Stimulated activated naive CD4-positive, alpha-beta T cell treated with Interleukin-2 at 50 U/mL for 16 hours (primary cell): ENCODE measurements at regions not wholly inside any gene's neighbourhood (a gene's known extent, or its start where the extent isn't known, plus 50 kb on each side); places are given as distances from the start of the nearest gene placed in this dataset.

Experiments
- DNase-seq: peaks from one replicate; lab custom pipeline; 2025; lab: John Stamatoyannopoulos, UW

DNA sequence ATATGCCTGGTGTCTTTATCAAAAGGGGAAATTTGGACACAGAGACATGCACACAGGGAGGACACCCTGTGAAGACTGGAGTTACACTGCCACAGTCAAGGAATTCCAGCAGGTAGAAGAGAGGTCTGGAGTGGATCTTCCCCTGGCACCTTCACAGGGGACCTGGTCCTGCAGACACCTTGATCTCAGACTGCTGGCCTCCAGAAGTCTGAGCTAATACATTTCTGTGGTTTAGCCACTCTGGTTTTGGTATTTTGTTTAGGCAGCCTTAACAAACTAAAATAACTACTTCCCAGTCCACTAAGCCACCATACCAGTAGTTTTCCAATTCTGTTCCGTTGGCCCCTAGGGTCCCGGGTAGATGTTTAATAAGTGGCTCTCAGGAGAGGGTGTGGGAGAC lies 164.7 kb downstream of the SETD4 start:
- DNase-seq, result no peak

DNA sequence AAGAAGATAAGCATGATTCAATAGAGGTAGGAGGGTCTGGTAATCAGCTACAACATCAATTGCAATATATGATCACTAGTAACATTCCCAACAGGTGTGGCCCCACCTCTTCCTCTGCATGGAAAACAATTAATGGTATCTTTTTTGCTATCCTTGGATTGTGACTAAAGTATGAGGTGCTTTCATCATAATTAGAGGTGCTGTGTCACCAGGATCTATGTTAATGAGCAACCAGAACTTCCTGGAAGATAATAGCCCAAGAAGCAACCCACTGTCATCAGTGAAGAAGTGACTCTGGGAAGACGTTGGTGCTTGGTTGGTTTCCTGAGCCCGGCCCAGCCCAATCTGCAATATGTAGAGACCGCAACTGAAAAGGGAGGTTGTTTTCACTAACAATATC lies 167.2 kb downstream of the SETD4 start:
- DNase-seq, result no peak

- DNase-seq, result no peak
These were observed 173.4 kb downstream of the SETD4 start for GRCh38 chr21:35886887-35887286.

GRCh38 chr21:35885942-35886541 lies 174.3 kb downstream of the SETD4 start:
- no peak for DNase-seq

DNA sequence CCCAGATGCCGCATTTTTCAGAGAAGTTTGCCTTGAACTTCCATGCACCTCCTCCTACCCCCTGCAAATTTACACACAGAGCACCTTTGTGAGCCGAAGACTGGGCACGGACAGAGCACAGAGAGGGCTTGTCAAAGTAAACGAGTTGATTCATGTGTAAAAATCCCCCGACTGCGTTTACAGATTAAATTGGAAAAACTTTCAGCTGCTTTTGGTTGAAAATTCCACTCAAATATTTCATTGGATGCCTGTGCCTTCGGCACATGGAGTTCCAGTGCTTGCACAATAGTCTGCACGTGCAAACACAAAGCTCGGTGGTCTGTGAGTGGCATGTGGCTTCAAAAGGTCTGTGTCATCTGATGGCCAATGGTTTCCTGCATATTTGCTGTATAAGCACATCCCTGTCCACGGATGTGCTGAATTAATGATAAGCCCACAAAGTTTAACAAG lies 177.5 kb downstream of the SETD4 start:
- DNase-seq, result no peak

DNA sequence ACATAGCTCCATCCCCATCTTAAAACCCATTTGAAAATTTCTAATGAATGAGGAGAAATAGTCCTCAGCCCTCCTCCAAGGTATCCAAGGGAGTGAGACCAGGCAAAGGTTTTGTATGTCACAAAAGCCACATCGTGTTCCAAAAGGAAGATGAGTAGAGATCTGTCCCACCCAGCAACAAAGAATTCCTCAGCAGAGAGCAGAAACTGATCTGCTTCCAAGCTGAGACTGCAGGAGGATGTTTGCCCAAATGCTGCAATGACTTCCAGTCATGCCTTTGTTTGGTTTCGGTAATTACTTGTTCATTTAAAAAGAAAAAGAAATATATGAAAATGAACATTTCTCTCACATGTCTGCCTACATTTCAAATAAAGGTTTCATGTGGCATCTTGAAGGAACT lies 186.9 kb downstream of the SETD4 start:
- DNase-seq, result no peak

DNA sequence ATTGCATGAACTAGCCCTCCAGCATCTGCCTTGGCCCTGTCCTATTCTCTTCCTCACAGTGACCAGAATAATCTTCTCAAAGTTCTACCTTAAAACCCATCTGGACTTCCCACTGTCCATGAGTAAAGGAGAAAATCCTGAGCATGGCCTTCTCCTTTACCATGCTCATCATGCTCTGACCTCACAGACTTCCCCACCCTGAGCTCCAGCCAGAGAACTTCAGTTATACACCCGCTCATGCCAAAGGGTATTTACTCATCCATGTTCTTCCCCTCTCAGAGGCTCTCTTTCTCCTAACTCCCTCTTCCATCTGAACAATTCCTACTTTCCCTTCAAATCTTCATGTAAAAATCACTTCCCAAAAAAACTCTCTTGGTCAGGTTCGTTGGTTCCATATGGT lies 188.4 kb downstream of the SETD4 start:
- no peak for DNase-seq

- no peak for DNase-seq
These were observed 191.5 kb downstream of the SETD4 start for GRCh38 chr21:35868869-35869223.

GRCh38 chr21:35868005-35868868 lies 192.1 kb downstream of the SETD4 start:
- no peak for DNase-seq

- no peak for DNase-seq
These were observed 196.3 kb downstream of the SETD4 start for GRCh38 chr21:35864039-35864438.

DNA sequence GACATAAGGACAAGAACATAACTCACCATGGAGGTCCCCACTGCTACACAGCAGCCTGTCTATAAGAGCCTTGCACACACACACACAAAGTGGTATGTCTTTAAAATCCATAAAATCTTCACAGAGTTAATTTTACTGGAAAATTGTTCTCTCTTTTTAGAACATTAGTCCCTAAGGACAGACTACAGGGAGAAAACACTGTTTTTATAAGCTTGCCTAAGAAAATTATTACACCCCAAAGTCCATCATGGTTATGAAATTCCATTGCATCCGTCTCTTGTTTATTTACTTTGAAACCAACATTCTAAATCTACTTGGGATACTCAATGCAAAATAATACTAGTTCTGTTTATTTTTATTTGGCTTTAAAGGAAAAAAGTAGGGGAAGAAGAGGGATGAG lies 197.4 kb downstream of the SETD4 start:
- DNase-seq, result no peak

- DNase-seq, result no peak
These were observed 198.7 kb downstream of the SETD4 start for GRCh38 chr21:35861661-35862060.

DNA sequence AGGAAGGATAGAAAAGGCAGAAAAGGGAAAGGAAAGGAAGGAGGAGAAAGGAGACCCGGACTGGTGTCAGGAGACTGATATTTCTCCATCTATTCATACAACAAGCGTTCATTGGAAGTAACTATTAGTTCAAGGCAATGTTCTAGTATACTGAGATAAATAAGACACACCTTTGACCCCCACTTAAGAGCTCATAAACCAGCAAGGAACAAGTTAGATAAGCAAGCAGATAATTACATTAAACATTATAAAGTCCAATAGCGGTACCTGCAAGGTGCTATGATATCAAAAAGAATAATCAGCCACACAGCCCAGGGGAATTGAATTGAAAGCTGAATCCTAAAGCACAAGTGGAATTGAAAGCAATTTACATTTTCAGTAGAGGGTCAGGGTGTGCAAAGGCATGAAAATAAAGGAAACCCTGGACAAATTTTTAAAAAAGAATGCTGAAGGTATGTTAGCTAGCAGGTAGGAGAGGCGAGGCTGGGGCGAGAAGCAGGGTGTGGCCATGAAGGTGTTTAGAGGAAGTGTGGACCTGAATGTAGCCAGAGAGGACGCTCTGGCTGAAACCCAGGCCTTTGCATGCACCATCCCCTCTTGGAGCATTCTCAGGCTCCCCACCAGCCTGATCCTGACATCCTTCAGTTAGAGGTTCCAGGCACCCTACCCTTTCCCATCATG lies 200.0 kb downstream of the SETD4 start:
- no peak for DNase-seq

- no peak for DNase-seq
These were observed 200.6 kb downstream of the SETD4 start for GRCh38 chr21:35859677-35860076.

DNA sequence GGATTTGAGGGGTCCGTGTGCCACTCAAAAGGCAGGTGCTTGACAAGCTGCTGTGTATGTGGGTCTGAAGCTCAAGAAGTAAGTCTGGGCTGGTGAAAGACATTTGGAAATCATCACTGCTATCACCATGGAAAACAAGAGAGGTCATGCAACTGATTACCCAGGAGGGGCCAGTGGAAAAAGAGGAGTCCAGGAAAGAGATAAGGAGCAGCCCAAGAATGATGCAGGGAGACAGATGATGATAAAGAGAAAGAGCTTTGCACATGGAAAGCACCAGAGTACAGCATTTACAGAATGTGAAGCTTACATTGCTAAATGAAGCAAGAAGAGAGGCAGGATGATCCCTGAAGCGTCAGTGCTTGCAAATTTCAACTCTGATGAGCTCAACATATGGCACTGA lies 203.2 kb downstream of the SETD4 start:
- no peak for DNase-seq

DNA sequence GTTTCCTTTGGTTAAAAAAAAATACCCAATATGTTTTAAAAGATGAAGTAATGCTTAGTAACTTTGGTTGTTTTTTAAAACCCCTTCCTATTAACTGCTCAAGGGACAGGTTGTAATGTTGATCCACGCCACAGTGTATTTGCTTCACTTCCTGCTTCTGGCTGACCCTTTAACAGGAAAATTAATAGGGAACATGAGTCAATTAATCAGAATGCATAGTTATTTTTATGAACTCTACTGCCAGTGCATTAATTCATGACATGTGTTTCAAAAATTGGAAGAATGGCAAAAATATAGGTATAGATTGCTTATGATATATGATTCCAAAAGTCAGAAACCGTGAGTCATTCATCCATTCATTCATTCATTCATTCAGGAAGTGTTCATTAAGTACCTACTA lies 204.8 kb downstream of the SETD4 start:
- DNase-seq, result no peak

- DNase-seq, result no peak
These were observed 206.0 kb downstream of the SETD4 start for GRCh38 chr21:35854281-35854680.

- DNase-seq, result no peak
These were observed 206.7 kb downstream of the SETD4 start for GRCh38 chr21:35853321-35854239.

DNA sequence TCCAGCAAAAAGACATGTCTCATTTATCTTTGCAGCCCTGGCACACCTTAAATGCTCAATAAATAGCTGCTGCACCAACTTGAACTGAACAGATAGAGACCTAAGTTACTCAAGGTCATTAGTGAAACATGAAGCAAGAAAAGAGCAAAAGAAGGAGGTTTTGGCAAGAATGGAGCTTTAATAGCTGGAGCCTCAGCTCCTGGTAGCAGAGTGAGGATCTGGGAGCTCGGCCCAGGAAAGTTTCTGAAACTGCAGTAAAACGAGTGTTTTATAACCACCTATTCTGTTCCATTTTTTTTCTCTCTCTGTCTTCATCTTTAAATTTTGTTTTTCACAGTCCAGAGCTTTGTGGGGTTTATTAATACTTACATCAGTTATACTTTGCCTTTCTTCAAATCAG lies 207.5 kb downstream of the SETD4 start:
- no peak for DNase-seq

GRCh38 chr21:35850542-35851103 lies 209.7 kb downstream of the SETD4 start:
- no peak for DNase-seq

DNA sequence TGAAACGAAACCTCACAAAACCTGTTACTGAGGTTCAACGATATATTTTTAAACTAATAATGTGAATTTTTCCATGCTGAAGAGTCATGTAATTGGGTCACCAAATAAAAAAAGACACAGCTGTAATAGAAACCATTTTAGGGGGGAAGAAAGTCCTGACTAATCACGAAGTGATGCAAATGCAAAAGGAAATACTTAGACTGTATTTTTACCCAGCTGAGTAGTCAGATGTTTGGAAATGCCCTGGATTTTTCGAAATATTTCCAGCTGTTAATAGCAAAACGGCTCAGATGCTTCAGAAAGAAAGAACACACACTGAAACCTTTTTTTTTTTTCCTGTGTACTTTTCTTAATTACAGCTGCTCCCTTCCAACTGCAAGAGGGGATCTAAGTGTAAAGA lies 210.3 kb downstream of the SETD4 start:
- no peak for DNase-seq

DNA sequence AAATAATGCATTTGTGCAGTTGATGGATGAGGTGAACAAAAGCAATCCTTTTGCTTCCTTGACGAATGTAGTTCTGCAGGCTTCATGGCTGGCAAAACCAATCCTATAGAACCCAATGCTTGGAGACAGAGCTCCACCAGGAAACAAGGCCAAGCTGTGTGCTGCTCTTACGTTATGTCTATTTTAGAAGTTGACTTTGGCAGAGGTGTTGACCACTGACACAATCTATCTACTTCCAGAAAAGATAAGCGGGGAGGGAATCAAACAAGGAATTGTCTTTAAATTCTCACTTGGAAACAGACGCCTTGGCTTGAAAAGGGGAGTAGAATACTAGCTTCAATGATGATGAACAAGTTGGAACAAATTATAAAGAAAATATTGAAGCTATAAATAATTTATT lies 211.2 kb downstream of the SETD4 start:
- no peak for DNase-seq
